AG09319 (cell line): ENCODE measurements at regions not wholly inside any gene's neighbourhood (a gene's known extent, or its start where the extent isn't known, plus 50 kb on each side); places are given as distances from the start of the nearest gene placed in this dataset.

ENCODE experiments used
- DNase-seq: peaks from one replicate; pipeline ENCODE4 v3.0.0-alpha.2; 2010; ENCODE audit warnings: low read depth; ENCODE audit errors: extremely low read depth
- TF ChIP-seq, protein P1 (sequence below): IDR thresholded peaks from 2 replicates; pipeline ENCODE4 v1.5.1; 2011; ENCODE audit warnings: low read depth, mild to moderate bottlenecking, inconsistent platforms, low read length, moderate library complexity

DNA sequence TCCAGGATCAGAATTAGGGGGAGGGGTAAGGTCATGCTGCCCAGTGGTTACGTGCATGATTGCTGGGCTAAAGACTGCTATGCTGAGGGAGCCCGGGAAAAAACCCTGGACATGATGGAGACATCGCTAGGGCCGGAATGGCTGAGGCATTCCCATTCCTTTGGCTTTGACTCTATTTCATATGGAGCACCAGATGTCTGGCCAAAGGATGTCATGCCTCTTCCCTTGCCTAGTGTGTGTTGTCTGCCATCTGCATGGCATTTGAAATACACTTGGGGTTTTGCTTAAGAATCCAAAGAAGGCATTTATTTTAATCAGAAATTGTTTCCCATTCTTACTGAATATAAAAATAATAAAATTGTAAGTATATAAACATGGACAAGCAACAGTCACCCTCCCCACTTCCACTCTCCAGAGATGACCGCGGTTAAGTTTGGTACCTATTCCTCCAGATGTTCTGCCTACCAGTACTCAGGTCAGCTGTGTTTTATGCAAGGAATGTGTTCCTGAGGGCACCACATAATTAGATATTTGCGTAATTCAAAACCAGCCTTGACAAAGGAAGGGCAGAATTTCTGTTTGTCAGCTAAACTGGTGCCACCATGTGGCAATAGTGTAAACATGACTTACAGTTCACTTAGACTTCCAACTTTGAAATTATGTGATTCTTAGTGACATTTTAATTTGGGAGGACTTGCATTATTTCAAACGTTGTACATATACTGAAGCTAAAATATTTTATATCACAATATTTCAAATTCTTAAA lies 105.9 kb downstream of the CT47B1 start:
- TF ChIP-seq, protein P1, sequence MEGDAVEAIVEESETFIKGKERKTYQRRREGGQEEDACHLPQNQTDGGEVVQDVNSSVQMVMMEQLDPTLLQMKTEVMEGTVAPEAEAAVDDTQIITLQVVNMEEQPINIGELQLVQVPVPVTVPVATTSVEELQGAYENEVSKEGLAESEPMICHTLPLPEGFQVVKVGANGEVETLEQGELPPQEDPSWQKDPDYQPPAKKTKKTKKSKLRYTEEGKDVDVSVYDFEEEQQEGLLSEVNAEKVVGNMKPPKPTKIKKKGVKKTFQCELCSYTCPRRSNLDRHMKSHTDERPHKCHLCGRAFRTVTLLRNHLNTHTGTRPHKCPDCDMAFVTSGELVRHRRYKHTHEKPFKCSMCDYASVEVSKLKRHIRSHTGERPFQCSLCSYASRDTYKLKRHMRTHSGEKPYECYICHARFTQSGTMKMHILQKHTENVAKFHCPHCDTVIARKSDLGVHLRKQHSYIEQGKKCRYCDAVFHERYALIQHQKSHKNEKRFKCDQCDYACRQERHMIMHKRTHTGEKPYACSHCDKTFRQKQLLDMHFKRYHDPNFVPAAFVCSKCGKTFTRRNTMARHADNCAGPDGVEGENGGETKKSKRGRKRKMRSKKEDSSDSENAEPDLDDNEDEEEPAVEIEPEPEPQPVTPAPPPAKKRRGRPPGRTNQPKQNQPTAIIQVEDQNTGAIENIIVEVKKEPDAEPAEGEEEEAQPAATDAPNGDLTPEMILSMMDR: peak; percentile 23
- peak; percentile 37 for DNase-seq

DNA sequence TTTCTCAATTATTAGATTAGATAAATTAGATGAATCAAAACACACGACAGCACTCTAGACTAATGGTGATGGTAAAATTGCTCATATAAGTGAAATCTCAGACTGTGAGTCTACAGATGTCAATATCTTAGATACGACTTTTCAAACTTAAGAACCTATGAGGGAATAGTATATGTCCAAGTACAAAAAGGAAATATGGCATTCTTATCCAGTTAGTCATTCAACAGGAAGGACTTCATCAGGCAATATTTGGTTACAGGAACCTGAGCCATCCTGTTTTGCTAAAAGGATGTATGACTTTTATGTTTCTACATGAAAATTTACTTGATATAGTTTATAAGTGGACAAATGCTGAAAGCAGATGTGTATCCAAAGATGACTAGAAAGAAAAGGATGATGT lies 107.0 kb downstream of the CT47B1 start:
- DNase-seq: peak; percentile 3
- TF ChIP-seq, protein P1: no peak

DNA sequence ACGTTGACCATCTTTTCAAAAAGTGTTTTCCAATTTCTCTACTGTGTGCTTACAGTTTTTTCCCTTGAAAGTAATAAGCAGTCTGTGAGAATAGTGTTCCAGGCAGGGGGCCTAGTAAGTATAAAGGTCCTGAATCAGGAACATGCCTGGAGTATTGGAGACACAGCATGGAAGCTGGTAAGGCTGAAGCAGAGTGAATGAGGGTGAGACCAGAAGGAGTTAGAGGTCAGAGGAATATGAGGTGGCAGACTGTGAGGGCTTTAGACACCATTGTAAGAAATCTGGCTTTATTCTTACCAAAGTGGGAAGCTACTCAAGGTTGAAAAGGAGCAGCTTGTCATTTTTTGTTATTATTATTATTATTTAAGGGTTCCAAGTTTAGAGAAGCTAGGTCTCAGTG lies 107.4 kb downstream of the CT47B1 start:
- DNase-seq: no peak
- TF ChIP-seq, protein P1: no peak

DNA sequence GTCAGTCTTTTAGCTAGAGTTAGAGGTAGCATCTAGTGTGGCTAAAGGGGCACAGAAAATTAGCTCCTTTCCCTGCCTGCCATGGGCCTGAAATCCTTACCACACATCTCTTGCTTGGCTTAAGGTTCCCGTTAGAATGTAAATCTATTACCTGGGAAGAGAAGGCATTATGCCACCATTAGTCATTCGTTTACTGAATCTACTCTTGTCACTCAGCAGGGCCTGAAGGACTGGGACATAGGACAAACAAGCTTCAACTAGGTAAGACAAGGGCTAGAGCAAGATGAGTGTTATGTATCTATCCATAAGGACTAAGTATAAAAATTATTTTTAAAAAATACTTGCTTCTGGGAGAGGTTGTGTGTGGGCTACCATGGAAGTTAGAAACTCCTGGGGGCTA lies 112.4 kb downstream of the CT47B1 start:
- no peak for DNase-seq
- TF ChIP-seq, protein P1: no peak

DNA sequence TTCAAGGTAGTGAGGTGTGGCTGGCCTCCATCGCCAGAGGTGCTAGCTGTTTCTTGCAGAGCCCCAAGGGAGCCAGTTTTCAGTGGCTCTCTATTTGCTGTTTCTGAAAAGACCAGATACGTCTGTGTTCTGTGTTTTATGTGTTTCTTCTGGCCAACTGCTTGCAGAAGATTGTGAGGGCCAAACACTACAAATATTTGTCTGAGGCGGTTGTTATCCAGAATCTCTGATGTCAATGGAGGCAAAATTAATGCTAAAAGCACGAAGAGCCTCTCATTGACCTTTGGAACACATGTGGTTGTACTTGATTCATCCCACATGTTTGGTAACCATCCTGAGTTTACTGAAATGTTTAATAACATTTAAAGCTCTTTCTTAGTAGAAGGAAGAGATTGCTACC lies 113.9 kb downstream of the CT47B1 start:
- TF ChIP-seq, protein P1: no peak
- DNase-seq: peak; percentile 70

DNA sequence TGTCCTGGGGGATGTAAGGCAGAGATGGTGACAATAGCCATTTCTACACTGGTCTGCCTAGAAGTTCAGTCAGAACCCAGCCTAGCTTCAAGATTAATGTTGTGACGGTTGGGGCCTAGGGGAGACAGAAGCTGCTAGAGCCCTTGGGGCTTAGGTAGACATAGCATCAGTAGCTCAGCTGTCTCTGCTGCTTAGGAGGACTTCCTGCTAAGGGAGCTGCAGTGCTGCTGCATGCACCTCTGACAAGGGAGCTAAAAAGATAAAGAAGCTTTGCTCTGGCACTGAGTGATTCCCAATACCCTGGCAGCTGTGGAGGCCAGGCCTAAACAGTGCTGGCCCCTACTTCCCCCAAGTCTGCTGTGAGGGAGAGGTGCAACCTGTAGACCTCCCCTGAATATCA lies 116.0 kb downstream of the CT47B1 start:
- no peak for DNase-seq
- TF ChIP-seq, protein P1: no peak

DNA sequence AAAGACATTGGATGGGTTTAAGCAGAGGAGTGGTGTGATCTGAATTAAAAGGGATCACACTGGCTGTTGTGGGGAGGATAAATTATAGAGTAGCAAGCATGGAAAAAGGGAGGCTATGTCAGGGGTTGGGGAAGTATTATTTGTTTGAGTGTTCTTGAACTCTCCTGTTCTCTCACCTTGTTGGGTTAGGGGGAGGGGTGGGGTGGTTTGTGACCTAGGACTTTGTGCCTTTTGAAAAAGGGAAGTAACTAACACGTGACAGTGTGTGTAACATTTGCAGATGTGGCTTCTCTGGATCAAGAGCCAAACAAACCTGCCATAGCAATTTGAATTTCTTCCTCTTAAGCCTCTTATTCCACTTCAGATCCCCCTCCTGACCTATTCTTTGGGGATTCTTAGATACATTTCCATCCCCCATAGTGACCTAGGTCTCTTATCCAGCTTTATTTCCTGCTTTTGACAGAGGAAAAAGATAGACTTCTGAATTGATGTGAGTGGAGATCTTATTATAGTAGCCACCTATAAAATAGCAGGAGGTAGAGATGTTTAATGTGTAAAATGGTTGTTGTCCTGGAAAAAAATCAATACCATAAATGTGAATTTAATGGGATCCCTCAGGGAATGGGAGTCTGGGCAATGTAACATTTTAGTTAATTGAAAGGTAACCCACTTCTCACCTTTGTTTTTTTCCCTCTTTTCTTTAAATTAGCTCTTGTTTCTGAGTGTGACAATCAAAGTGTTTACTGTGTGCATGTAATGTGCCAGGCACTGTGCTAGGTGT lies 120.4 kb downstream of the CT47B1 start:
- DNase-seq: no peak
- TF ChIP-seq, protein P1: no peak
